GM18508 (cell line): ENCODE measurements at regions not wholly inside any gene's neighbourhood (a gene's known extent, or its start where the extent isn't known, plus 50 kb on each side); places are given as distances from the start of the nearest gene placed in this dataset.
"Not testable (repeated sequence)": the region's sequence is repeated elsewhere in the genome, so short reads cannot be mapped to it uniquely, and the experiment has no call there.

ENCODE experiments used
- ATAC-seq: cut with Tn5 transposase; IDR thresholded peaks from one replicate; pipeline ENCODE4 v1.9.1; 2021; ENCODE audit warnings: moderate number of reproducible peaks; ENCODE audit not compliant: insufficient read depth, unreplicated experiment

DNA sequence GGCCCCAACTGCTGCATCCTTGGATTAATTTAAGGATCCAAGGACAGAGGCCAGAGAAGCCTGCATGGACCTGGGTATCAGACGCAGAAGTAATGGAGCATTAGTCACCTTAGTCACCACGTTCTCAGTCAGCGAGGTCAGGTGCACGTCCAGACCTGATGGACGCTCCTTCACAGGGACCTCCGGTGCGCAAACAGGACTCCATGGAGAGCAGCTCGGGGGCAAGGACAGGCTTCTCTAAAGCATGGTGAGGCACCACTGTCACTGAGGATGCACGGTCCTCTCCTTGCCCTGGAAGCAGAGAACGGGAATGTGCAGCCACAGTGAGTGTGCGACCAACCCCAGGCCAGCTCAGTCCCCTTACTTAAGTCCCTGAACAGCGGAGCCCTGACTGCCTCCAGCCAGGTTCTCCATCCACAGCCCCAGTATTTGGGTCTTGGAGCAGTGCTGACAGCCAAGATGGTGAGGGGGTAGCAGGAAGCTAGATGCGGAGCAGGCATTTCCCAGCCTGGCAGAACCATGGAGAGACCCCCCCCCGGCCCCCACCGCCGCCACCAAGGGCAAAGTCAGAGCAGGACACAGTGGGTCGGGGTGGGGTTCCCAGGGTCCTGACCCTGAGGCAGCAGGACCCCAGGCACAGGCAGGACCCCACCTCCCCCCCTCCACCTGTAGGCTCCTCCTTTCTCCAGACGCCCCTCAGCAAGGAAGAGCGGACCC, 253.4 kb upstream of the SFSWAP start:
- no peak for ATAC-seq

DNA sequence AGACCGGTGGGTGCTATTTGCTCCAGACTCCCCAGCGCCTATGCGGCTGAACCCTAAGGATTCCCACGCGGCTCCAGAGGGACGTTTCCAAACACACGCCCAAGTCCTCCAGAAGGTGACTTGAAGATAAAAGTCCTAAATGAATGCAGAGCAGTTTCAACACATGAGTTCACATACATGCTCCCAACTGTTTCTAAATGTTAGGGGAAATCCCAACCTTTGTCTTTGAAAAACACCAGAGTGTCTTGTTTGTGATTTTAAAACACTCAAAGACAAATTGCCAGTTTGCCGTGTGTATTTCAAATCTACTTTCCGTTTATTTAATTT, 252.9 kb upstream of the SFSWAP start:
- no peak for ATAC-seq

DNA sequence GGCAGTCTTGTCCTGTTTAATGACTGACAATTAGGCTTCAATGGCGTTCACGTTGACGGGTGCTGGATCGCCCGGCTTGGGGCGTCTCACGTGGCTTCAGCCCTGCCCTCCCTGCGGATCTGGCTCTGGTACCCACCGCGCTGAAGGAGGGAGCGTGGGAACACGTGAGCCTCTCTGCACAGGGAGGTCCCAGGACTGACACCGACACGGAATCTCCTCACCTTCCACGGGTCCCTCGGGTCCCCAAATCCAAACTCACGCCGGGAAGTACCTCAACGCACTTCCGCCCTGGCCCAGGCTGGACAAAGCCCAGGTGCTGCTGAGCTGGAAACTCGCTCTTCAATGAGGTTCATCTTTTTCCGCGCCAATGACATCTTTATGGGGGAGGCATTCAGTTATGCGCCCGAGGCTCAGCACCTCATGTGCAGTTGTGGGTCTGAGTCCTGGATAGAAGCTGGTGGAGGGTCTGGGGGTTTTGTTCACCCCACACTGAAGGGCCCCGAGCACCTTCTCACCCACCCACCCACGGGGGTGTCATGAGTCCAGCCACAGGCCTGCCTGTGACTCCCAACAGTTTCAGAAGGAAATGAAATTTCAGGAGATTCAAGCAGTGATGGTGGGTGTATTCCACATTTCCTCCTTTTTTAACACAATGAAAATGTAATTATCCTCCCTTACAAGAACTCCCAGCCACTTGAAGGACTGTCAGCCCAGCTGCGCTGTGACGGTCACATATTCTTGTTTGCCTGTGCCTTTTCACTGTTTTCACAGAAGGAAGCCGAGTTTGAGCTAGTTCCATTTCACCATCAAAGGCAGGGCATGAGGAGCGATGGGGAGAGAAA, 251.7 kb upstream of the SFSWAP start:
- no peak for ATAC-seq

DNA sequence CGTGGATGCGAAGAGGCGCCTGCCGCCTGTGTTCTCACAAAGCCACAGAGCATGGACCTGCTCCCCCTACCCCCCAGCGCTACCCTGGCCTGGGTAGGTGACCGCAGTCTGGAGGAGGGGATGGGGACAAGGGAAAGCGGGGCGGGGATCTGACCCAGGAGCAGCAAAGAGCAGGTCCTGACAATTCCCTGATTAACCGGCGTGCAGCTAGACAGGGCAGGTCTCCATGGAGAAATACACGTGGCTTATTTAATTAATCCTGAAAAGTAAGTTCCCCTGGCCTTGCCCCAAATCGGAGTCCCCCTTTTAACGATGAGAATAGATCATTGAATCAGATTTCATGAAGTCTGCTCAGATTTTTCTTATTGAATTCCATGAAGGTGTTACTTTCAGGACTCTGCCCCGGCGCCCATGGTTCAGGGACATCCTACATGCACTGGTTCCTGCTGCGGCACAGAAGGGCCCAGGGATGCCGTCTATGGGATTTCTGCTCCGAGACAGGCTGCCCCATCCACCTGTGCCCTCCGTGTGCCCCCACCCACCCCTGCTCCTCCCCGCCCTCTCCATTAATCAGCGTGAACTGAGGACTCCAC, 251.0 kb upstream of the SFSWAP start:
- ATAC-seq: no peak

DNA sequence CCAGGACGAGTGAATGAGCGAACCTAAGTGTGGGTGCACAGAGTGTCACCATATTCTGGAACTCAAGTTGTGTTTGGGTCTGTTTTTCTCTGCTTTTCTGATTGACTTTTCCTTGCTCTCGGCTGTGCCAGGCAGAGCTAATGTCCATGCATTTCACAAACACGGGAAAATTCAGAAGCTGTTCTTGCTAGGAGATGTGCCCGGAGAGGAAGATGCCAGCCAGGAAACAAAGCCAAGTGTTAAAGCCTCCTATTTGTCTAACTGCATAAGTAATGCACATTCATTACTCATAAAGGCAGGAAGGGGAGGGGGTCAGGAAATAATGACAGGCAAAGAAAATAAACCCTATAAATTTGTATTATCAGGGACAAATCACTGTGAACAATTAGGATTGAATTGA, 250.4 kb upstream of the SFSWAP start:
- no peak for ATAC-seq

DNA sequence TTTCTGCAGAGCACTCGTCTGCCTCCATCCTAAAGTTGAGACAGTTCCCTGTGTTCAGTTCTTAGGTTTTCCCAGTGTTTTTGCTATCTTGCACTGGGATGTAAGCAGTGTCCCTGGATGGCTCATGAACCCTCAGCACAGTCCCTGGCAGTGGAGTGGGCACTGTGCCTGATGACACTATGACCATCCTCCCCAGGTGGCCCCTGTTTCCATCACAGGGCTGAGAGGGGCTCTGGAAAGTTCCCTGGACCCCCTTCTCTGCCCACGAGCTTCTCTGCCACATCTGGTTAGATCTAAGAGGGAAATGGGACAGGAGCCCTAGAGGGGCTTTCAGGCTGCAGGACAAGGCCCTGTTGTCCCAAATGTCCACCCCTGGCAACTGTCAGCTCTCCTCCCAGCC, 249.8 kb upstream of the SFSWAP start:
- ATAC-seq: no peak

DNA sequence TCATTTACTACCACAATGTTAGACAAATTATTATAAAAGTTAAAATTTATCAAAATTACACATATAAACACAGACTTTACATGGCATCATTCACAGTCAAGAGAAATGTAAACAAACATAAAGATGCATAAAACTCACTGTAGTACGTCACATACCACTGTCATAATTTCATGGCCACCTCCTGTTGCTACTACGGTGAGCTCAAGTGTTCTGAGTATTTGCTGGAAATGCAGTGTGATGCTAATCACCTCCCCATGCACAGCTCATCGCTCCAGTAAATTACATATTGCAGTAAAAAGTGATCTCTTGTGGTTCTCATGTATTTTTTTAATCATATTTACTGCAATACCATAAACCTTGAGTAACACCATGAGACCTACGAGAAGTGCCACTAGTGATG, 247.7 kb upstream of the SFSWAP start:
- no peak for ATAC-seq

DNA sequence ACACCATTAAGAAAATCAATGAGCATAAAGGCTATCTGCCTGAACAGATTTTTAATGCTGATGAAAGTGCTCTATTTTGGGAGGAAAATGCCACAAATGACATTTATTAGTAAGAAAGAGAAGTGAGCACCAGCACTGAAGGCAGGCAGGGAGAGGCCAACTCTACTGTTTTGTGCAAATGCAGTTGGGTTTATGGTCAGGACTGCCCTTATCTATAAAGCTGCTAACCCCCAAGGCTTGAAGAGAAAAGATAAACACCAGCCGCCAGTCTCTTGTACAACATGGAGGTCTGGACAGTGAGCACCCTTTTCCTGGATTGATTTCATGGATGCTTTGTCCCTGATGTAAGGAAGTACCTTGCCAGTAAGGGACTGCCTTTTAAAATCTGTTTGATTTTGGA, 246.8 kb upstream of the SFSWAP start:
- no peak for ATAC-seq

DNA sequence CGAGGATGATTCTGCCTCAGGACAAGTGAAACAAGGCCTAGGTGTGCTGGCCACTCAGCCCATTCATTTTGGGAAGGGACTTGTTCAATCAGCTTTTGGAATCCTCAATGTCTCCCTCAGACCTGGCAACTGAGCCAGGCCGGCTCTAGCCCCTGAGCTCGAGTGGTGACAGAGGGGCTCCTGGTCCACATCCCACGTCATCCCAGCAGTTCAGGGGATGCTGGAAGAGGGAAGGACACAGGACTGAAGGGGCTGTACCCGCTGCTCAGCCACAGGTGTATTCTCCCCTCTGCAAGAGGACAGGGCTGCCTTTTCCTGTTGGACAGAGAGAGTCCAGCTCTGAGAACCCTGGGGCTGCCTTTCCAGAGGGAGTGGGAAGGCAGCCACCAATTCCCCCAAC, 244.6 kb upstream of the SFSWAP start:
- ATAC-seq: no peak

DNA sequence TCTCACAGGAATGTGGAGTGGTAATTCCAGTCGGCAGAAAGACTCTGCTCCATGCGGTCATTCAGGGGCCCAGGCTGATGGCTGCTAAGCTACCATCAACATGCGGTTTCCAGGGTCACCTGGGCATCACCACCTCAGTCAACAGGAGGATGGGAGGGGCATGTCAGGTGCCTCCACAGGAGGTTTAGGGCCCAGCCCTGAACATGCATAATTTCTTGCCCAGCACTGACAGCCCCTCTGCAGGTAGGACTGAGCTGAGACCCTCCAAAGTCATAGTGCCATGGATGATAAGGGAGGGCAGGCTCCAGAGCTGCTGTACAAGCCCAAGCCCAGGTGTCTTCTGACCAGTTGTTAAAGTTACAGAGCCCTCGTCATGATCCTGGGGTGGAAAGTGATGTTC, 244.0 kb upstream of the SFSWAP start:
- no peak for ATAC-seq

DNA sequence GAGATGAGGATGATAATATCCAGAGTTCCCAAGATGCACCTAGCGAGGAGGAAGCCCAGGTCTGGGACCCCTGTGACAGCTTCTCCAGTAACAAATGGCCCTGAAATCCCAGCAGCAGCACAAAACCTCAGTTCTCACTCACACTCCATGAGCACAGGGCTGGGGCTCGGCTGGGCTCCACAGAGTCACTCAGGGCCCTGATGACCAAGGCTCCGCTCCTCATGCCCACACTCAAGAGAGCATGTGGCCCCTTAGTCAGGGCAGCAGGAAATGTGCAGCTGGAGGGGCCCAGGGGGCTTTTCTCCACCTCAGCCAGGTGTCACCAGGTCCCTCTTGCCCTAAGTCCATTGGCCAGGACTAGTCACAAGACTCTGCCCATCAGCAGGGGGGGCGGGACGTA, 242.7 kb upstream of the SFSWAP start:
- ATAC-seq: no peak

DNA sequence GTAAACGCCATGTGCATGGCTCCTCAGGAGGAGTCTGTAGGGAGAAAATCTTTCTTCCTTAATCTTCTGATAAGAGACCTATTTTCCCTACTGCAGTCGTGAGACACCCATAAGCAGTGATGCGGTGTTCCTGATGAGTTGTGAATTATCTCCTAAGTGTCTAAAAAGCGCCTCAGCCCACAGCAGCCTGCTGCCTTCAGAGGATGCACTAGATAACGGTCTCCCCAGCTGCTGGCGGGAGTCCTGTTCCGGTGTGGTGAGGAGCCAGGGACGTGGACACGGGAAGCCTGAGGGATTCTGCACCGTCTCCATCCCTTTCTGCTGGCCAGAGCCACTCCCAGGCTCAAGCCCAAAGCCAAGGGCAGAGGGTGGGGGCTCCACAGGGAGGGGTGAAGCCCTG, 240.9 kb upstream of the SFSWAP start:
- not testable (repeated sequence) for ATAC-seq

DNA sequence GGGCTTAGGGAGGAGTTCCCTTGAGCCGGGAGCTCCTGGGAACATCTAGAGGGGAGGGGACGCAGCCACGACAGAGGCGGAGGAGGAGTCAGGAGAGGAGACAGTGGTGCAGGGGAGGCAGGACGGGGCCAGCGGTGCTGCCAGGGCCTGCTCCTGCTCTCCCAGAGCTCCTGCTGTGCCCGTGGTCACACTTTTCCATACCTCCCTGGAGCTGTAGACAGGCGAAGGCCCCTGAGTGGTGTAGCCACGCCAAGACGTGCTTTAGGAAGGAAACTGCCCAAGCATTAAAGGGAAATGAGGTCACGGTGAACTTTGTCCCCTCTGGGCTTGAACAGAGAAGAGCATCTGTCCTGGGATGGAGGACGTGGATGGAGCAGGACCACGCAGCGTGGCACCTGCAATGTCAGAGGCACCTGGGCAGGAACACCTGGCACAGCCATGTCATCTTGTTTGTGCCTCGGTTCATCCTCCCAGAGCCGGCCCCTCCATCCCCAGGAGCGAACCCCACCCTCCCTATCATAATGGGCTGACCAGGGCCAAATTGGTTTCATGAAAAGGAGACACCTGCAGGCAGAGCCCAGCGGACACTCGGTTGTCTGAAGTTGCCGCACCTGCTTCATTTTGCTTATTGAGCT, 239.5 kb upstream of the SFSWAP start:
- ATAC-seq: no peak

DNA sequence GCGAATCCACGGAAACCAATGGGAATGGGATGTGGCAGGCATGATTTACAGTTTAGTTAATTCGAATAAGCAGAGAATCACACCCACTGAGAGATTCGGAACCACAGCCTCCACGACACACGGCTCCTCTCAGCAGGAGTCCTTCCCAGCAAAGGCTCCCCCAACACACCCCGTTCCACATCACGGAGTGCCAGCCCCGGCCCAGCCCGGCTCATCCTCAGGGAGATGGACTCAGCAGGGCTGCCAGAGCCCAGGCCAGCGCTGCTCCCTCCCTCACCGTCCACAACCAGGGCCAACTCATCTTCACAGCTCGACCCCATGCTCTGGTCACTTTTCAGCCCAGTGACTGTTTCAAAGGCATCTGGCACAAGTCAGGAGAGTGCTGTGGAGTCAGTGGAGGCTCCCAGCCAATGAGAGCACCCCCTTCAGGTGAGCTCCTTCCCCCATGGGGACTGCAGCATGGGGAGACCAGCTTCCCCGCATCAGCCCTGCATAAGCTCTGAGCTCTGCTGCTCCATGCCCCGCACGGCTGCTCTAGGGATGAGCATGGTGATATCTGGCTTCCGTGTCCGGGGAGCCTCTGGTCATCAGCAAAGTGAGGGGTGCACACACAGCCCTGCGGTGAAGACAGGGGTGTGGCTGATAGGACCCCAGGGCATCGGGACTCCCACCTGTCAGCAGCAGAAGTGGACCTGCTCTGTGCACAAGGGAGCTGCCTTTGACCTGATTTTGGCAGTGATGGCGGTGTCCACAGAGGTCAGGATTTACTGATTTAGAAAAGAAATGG, 238.8 kb upstream of the SFSWAP start:
- no peak for ATAC-seq

DNA sequence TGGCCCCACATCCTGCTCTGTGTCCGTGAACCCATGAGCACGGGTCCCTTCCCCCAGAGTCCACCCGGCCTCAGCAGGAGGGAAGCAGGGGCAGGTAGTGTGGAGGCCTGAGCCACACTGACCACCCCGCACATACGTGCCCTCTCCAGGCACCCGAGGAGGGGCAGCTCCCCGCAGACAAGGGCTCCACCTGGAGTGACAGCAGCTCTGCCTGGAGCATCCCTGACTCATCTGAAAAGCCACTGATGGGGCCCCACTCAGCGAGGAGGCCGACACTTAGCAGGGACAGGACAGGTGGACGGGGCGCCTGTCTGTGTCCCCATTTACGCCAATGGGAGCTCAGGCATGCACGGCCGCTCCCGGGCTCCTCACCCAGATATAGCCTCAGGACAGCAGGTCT, 237.6 kb upstream of the SFSWAP start:
- ATAC-seq: no peak

DNA sequence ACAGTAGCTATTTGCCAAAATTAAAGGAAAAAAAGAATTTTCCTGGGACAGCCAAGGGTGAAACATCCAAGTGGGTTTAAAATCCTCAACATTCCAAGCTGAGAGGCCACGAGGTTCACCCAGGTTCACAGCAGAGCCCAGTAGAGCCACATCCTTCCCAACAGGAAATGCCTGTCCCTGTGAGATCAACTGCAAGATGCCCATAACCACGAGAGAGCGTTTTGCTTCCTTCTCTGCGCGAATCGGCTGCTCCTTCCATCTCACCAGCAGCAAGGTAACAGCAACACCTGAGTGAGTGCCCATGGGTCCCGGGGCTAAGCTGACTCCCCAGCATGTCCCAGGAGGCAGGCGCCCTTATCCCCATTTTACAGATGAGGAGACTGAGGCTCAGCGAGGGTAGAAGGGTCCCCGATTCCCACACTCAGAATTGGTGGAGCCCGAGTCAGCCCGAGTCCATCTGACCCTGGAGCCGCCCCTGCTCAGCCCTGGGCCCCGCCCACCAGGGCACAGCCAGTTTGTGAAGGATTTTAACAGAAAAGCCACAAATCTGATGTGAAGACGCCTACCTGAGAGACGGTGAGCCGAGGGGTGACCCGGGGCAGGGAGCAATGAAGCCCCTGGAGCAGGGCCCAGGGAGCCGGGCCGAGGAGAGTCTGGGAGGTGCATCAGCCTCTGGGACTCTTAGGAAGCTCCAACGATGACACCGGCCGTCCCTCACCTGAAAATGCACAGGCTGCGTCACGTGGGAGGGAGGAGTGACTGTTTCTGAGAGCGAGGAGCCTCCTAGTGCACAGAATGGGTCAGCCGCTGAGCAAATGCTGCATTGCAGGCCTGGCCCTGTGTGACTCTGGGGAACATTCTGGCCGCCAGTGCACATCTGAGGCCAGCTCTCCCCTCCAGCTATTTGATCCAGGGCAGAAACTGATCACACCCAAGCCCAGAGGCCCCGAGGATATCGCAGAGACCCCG, 236.9 kb upstream of the SFSWAP start:
- no peak for ATAC-seq

DNA sequence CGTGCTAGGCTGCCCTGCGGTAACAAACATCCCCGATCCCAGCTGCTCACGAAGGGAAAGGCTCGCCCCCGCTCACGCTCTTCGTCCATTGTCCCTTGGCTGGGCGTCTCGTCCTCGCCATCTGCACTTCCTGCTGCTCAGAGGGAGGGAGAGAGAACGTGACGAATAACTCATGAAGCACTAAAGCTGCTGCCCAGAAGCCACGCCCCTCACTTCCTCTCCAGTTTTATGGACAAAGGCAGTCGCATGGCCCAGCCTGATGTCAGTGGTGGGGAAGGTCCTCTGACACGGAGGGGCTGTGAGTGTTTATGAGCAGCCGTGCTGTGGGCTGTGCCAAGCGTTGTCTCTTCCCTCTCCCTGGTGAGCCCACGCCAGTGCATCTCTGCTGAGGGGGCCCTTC, 235.9 kb upstream of the SFSWAP start:
- not testable (repeated sequence) for ATAC-seq

DNA sequence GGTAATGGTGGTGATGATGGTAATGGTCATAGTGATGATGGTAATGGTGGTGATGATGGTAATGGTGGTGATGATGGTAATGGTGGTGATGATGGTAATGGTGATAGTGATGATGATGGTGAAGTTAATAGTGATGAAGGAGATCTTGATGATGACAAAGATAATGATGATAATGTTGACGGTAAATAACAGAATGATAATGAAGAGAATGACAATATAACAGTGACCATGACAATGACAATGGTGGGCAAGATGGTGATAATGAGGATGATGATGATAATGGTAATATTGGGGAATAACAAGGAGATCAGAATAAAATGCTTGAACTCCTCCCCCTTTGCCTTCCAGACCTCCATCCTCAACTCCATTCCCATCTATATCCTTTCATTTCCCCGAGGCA, 233.3 kb upstream of the SFSWAP start:
- no peak for ATAC-seq

DNA sequence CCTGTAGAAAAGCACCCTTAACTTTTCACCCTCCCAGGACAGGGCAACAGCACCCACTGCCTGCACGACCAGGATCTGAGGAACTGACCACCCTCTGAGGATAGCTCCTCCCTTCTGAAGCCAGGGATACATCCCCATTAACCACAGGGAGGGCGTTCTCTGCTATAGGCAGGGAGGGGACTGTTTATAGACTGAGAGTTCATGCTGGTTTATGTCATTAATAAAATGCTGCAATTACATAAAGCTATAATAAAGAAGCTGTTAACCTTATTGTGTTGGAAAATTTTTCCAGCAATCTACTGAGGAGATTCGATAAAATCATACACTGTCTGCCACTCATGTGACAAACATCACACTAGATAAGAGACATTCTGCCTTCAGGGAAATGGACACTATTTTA, 232.4 kb upstream of the SFSWAP start:
- no peak for ATAC-seq
